ENCODE measurements at regions not wholly inside any gene's neighbourhood (a gene's known extent, or its start where the extent isn't known, plus 50 kb on each side); places are given as distances from the start of the nearest gene placed in this dataset.
A peak's percentile ranks its signal among the peaks of the same experiment; 100 is the strongest.

DNA sequence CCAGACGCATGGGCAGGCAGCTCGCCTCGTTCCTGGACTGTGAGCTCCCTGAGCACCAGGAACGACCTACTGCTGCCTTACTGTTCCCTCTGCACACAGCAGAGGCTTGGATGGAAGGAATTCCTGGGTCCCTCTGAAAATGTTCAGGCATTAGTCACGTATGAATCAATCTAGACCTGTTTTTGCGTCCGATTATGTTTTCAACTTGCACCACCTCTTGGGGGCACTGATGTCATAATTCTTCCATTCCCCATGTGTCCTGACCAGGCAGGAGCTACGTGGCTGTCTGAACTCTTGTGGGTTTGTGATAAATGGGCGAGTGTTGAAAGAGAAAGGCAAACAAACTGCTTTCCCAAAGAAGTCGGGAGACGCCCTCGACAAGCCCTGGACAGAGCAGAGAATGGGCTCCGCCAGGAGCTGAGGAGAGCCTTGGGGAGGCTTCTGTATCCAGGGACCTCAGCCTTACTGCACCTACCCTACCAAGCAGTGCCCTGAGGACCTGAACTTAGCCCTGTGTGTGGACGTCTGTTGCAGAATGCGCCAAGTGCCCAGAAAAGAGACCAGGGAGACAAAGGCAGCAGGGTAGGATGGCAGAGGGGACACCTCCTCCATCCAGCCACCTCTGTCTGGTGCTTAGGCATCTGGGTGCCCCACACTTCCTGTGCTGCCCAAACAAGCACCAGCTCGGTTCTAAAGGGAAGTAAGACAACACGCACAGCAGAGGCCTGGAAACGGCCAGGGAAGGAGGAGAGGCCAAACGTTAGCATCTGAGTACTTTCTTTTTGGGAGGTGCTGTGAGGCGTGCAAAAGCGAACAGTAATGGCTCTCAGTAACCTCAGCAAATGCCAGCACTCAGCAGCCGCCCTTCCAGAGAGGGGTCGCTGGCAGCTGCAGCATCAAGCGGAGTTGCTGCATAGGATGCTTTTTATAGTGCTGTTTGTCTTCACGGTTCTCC, 124.2 kb downstream of the LY86 start:
- H3K36me3 ChIP-seq (ENCODE audit: control insufficient read depth in 4 of 4, insufficient read depth in 3 of 4, low read depth in 1 of 4, low read length in 3 of 4), result no peaks in the 10 kb centered on the region
- H3K4me1 ChIP-seq (ENCODE audit: control insufficient read depth in 4 of 4, insufficient read depth in 4 of 4, low read length in 3 of 4), result peaks cover 3 to 14% (median 10%) of the 10 kb centered on the region in 4 donors
- no peak overlapping the region for H3K4me3 ChIP-seq (ENCODE audit: low read depth in 1 of 3, low read length in 3 of 3)
- H3K27ac ChIP-seq (ENCODE audit: low read depth in 1 of 2, low read length in 2 of 2), result peak overlapping the region; percentile 74 to 75
- 42% methylated on average over 25 of the region's 25 CpGs for WGBS
- no peaks in the 10 kb centered on the region for H3K9me3 ChIP-seq (ENCODE audit: control insufficient read depth in 4 of 4, low read length in 3 of 4)
- peak overlapping the region; percentile 42 to 60 for H3K9ac ChIP-seq (ENCODE audit: low read depth in 1 of 2, low read length in 2 of 2)
- TF ChIP-seq GABPA (IDR thresholded peaks at IDR 0.05 in 1 of 2, conservative IDR thresholded peaks at IDR 0.05 in 1 of 2) (no peak), FOXA1 (IDR thresholded peaks at IDR 0.05) (peak; percentile 43), YY1 (IDR thresholded peaks at IDR 0.05) (peak; percentile 84), HNF4G (IDR thresholded peaks at IDR 0.05) (no peak), ZBTB33 (IDR thresholded peaks at IDR 0.05) (no peak), RXRA (IDR thresholded peaks at IDR 0.05) (peak; percentile 93 to 96), EGR1 (IDR thresholded peaks at IDR 0.05; ENCODE audit: low read depth in 2 of 2) (peak in 1 of 2 donors; percentile 81), FOXA2 (IDR thresholded peaks at IDR 0.05) (peak; percentile 18), HNF4A (conservative IDR thresholded peaks at IDR 0.05) (peak; percentile 73 to 82), TAF1 (conservative IDR thresholded peaks at IDR 0.05) (no peak), JUND (IDR thresholded peaks at IDR 0.05) (peak; percentile 84 to 88), NR2F2 (IDR thresholded peaks at IDR 0.05) (no peak), CTCF (IDR thresholded peaks at IDR 0.05; ENCODE audit: low read depth, low read length, missing input control) (no peak), RAD21 (IDR thresholded peaks at IDR 0.05) (peak; percentile 80 to 83), ATF3 (IDR thresholded peaks at IDR 0.05) (peak; percentile 60), SP1 (IDR thresholded peaks at IDR 0.05) (peak; percentile 86)
- TF ChIP-seq, protein P1, sequence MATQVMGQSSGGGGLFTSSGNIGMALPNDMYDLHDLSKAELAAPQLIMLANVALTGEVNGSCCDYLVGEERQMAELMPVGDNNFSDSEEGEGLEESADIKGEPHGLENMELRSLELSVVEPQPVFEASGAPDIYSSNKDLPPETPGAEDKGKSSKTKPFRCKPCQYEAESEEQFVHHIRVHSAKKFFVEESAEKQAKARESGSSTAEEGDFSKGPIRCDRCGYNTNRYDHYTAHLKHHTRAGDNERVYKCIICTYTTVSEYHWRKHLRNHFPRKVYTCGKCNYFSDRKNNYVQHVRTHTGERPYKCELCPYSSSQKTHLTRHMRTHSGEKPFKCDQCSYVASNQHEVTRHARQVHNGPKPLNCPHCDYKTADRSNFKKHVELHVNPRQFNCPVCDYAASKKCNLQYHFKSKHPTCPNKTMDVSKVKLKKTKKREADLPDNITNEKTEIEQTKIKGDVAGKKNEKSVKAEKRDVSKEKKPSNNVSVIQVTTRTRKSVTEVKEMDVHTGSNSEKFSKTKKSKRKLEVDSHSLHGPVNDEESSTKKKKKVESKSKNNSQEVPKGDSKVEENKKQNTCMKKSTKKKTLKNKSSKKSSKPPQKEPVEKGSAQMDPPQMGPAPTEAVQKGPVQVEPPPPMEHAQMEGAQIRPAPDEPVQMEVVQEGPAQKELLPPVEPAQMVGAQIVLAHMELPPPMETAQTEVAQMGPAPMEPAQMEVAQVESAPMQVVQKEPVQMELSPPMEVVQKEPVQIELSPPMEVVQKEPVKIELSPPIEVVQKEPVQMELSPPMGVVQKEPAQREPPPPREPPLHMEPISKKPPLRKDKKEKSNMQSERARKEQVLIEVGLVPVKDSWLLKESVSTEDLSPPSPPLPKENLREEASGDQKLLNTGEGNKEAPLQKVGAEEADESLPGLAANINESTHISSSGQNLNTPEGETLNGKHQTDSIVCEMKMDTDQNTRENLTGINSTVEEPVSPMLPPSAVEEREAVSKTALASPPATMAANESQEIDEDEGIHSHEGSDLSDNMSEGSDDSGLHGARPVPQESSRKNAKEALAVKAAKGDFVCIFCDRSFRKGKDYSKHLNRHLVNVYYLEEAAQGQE (IDR thresholded peaks at IDR 0.05), result peak; percentile 74
- TF ChIP-seq, protein P2, sequence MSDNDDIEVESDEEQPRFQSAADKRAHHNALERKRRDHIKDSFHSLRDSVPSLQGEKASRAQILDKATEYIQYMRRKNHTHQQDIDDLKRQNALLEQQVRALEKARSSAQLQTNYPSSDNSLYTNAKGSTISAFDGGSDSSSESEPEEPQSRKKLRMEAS (IDR thresholded peaks at IDR 0.05), result peak; percentile 63
- H3K27me3 ChIP-seq (ENCODE audit: control insufficient read depth in 4 of 4, insufficient read depth in 4 of 4, low read length in 3 of 4), result no peaks in the 10 kb centered on the region
- no peak for DNase-seq (ENCODE audit: low spot score)

Data from liver (tissue), 8 donors.